Hypothalamus (tissue), 51 donors: ENCODE measurements at regions not wholly inside any gene's neighbourhood (a gene's known extent, or its start where the extent isn't known, plus 50 kb on each side); places are given as distances from the start of the nearest gene placed in this dataset.
"Not testable (repeated sequence)": the region's sequence is repeated elsewhere in the genome, so short reads cannot be mapped to it uniquely, and the experiment has no call there.

ENCODE experiments used
- DNase-seq, 51 donors: peaks; one replicate each; lab custom pipeline; 2025; lab: John Stamatoyannopoulos, UW

- no peak for DNase-seq
Observed at GRCh38 chr6:22115559-22115958, 181.3 kb downstream of the PRL start.

- no peak for DNase-seq
Observed at GRCh38 chr6:22117631-22118030, 179.2 kb downstream of the PRL start.

- no peak for DNase-seq
Observed at GRCh38 chr6:22119500-22119899, 177.3 kb downstream of the PRL start.

GRCh38 chr6:22124756-22125155 lies 172.1 kb downstream of the PRL start:
- no peak for DNase-seq

GRCh38 chr6:22126910-22127309 lies 169.9 kb downstream of the PRL start:
- no peak for DNase-seq

- no peak for DNase-seq
Observed at GRCh38 chr6:22129751-22130150, 167.1 kb downstream of the PRL start.

GRCh38 chr6:22132656-22133055 lies 164.2 kb downstream of the PRL start:
- DNase-seq, result no peak

GRCh38 chr6:22133357-22133756 lies 163.5 kb downstream of the PRL start:
- DNase-seq, result no peak

GRCh38 chr6:22134308-22134707 lies 162.5 kb downstream of the PRL start:
- DNase-seq, result no peak

GRCh38 chr6:22135395-22135794 lies 161.4 kb downstream of the PRL start:
- DNase-seq, result no peak

- DNase-seq, result not testable (repeated sequence)
Observed at GRCh38 chr6:22140736-22141135, 156.1 kb downstream of the PRL start.

GRCh38 chr6:22141241-22141745 lies 155.5 kb downstream of the PRL start:
- DNase-seq, result no peak

GRCh38 chr6:22142856-22143255 lies 154.0 kb downstream of the PRL start:
- DNase-seq, result no peak

- DNase-seq, result no peak
Observed at GRCh38 chr6:22145376-22145775, 151.5 kb downstream of the PRL start.

- DNase-seq, result peak; percentile 9 to 92 (median 63)
Observed at GRCh38 chr6:22145823-22146677, 150.8 kb downstream of the PRL start.

- DNase-seq, result peak in 29 of 51 donors; percentile 7 to 80 (median 41)
Observed at GRCh38 chr6:22146678-22146930, 150.2 kb downstream of the PRL start.

- peak in 37 of 51 donors; percentile 2 to 82 (median 42) for DNase-seq
Observed at GRCh38 chr6:22146931-22147701, 149.7 kb downstream of the PRL start.

GRCh38 chr6:22147921-22148776 lies 148.7 kb downstream of the PRL start:
- DNase-seq, result peak in 39 of 51 donors; percentile 2 to 74 (median 19)

GRCh38 chr6:22149096-22149495 lies 147.7 kb downstream of the PRL start:
- peak in 18 of 51 donors; percentile 0 to 62 (median 2) for DNase-seq

- peak in 33 of 51 donors; percentile 1 to 73 (median 15) for DNase-seq
Observed at GRCh38 chr6:22149501-22150367, 147.1 kb downstream of the PRL start.
